Loucy (cell line): ENCODE measurements at regions not wholly inside any gene's neighbourhood (a gene's known extent, or its start where the extent isn't known, plus 50 kb on each side); places are given as distances from the start of the nearest gene placed in this dataset.

ENCODE experiments used
- H2AFZ ChIP-seq: fragments of 200-600 bp; sonication (generic); 2 replicates; pipeline ENCODE4 v1.6.0; 2016; ENCODE audit warnings: antibody characterized with exemption, mild to moderate bottlenecking, low read length, moderate library complexity
- H3F3A ChIP-seq: fragments of 200-600 bp; 2 replicates; pipeline ENCODE4 v1.6.0; 2016; ENCODE audit warnings: antibody characterized with exemption, low read depth, mild to moderate bottlenecking
- H3K27me3 ChIP-seq: fragments of 200-600 bp; sonication (generic); 2 replicates; pipeline ENCODE4 v1.6.1; 2014; ENCODE audit warnings: low read length, mild to moderate bottlenecking; ENCODE audit not compliant: insufficient read depth, poor library complexity, severe bottlenecking
- H3K36me3 ChIP-seq: fragments of 200-600 bp; sonication (generic); 2 replicates; pipeline ENCODE4 v1.6.1; 2016; ENCODE audit warnings: low read length; ENCODE audit not compliant: insufficient read depth
- H3K4me1 ChIP-seq: fragments of 200-600 bp; sonication (generic); 2 replicates; pipeline ENCODE4 v1.5.1; 2014; ENCODE audit warnings: low read length, mild to moderate bottlenecking; ENCODE audit not compliant: insufficient read depth, poor library complexity, severe bottlenecking
- H3K4me2 ChIP-seq: fragments of 200-600 bp; sonication (generic); 2 replicates; pipeline ENCODE4 v1.6.0; 2014; ENCODE audit warnings: antibody characterized with exemption, low read length, low read depth, mild to moderate bottlenecking; ENCODE audit not compliant: poor library complexity, severe bottlenecking
- H3K4me3 ChIP-seq: fragments of 200-600 bp; sonication (generic); 2 replicates; pipeline ENCODE4 v1.5.1; 2014; ENCODE audit warnings: low read length, mild to moderate bottlenecking, mixed read lengths; ENCODE audit not compliant: poor library complexity, severe bottlenecking
- H3K79me2 ChIP-seq: fragments of 200-600 bp; sonication (generic); 2 replicates; pipeline ENCODE4 v1.6.1; 2014; ENCODE audit warnings: low read length; ENCODE audit not compliant: insufficient read depth
- H3K9ac ChIP-seq: fragments of 200-600 bp; sonication (generic); 2 replicates; pipeline ENCODE4 v1.6.0; 2014; ENCODE audit warnings: mild to moderate bottlenecking, low read depth, low read length, moderate library complexity; ENCODE audit not compliant: poor library complexity, severe bottlenecking
- H3K9me2 ChIP-seq: fragments of 200-600 bp; sonication (generic); replicated peaks from 2 replicates; pipeline ENCODE4 v1.6.1; 2016; ENCODE audit warnings: low read depth, low read length, mixed read lengths
- H3K9me3 ChIP-seq: fragments of 200-600 bp; sonication (generic); 2 replicates; pipeline ENCODE4 v1.6.1; 2014; ENCODE audit warnings: mild to moderate bottlenecking, antibody characterized with exemption, low read length, low read depth; ENCODE audit not compliant: insufficient read depth
- H4K20me1 ChIP-seq: fragments of 200-600 bp; sonication (generic); 2 replicates; pipeline ENCODE4 v1.6.0; 2014; ENCODE audit warnings: antibody characterized with exemption, low read length, mild to moderate bottlenecking; ENCODE audit not compliant: insufficient read depth, poor library complexity, severe bottlenecking
- CTCF ChIP-seq: fragments of 200-600 bp; sonication (generic); conservative IDR thresholded peaks from 2 replicates; pipeline ENCODE4 v1.5.1; 2014; ENCODE audit warnings: mild to moderate bottlenecking, antibody characterized with exemption, low read length
- EZH2phosphoT487 ChIP-seq: fragments of 200-600 bp; IDR thresholded peaks from 2 replicates; pipeline ENCODE4 v1.6.1; 2018; ENCODE audit warnings: antibody characterized with exemption, mild to moderate bottlenecking, moderate library complexity, borderline replicate concordance

GRCh38 chr5:8462565-8462964, 593.6 kb downstream of the MTRR start:
- Histone ChIP-seq H3K4me2 (no peak overlapping the region), H3K9me2 (no peaks in the 10 kb centered on the region), H4K20me1 (no peaks in the 10 kb centered on the region), H3K79me2 (no peaks in the 10 kb centered on the region), H3F3A (no peaks in the 10 kb centered on the region), H3K9ac (no peak overlapping the region), H3K27me3 (no peaks in the 10 kb centered on the region), H3K9me3 (no peaks in the 10 kb centered on the region), H2AFZ (no peak overlapping the region), H3K4me3 (no peak overlapping the region), H3K4me1 (no peaks in the 10 kb centered on the region), H3K36me3 (no peaks in the 10 kb centered on the region)
- TF ChIP-seq EZH2phosphoT487 (no peak), CTCF (no peak)

GRCh38 chr5:8470489-8470888, 601.5 kb downstream of the MTRR start:
- Histone ChIP-seq H3K4me1 (no peaks in the 10 kb centered on the region), H3K9me3 (peaks cover 4% of the 10 kb centered on the region; the same call in 1 of the 2 replicates)

GRCh38 chr5:8471581-8471980, 602.6 kb downstream of the MTRR start:
- H3K4me2 ChIP-seq = no peak overlapping the region
- no peak overlapping the region for H2AFZ ChIP-seq
- H4K20me1 ChIP-seq = no peaks in the 10 kb centered on the region
- no peak overlapping the region for H3K9ac ChIP-seq
- H3K9me3 ChIP-seq = peaks cover 4% of the 10 kb centered on the region; the same call in 1 of the 2 replicates
- H3F3A ChIP-seq = no peaks in the 10 kb centered on the region
- no peak for TF ChIP-seq CTCF
- no peaks in the 10 kb centered on the region for H3K9me2 ChIP-seq
- H3K4me3 ChIP-seq = no peak overlapping the region
- no peaks in the 10 kb centered on the region for H3K27me3 ChIP-seq
- H3K4me1 ChIP-seq = no peaks in the 10 kb centered on the region
- no peaks in the 10 kb centered on the region for H3K36me3 ChIP-seq
- no peaks in the 10 kb centered on the region for H3K79me2 ChIP-seq

More at GRCh38 chr5:8470489-8470888, 601.5 kb downstream of the MTRR start:
- Histone ChIP-seq H3K9me2 (no peaks in the 10 kb centered on the region), H3K4me2 (no peak overlapping the region), H3K27me3 (no peaks in the 10 kb centered on the region), H2AFZ (no peak overlapping the region), H3K4me3 (no peak overlapping the region), H4K20me1 (no peaks in the 10 kb centered on the region), H3F3A (no peaks in the 10 kb centered on the region), H3K9ac (no peak overlapping the region), H3K36me3 (no peaks in the 10 kb centered on the region), H3K79me2 (no peaks in the 10 kb centered on the region)
- TF ChIP-seq CTCF = no peak
- no peak for TF ChIP-seq EZH2phosphoT487
